ENCODE measurements at regions not wholly inside any gene's neighbourhood (a gene's known extent, or its start where the extent isn't known, plus 50 kb on each side); places are given as distances from the start of the nearest gene placed in this dataset.

DNA sequence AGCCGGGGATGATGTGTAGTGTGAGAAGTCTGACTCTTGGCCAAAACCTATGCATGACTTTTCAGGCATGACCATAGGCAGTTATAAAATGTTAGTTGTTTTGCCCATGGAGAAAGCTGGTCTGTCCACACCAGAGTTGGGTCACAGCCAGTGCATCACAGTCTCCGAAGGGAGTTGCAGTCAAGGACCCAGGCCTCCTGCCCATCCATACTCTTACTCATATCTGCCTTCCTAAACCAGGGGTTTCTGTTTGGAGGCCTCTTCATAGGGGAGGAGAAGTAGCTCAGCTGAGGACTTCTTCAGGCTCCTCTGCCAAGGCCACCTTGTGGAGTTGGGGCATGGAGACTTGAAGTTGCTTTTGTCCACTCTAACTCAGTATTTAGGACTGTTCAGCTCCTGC is 1008.3 kb downstream of the PCDH18 start:
- Histone ChIP-seq H3K27me3 (ENCODE audit: control insufficient read depth in 1 of 2, insufficient read depth in 2 of 2, low read length in 2 of 2) (no peaks in the 10 kb centered on the region), H3K4me3 (ENCODE audit: low read length in 2 of 2) (no peak overlapping the region), H3K9me3 (ENCODE audit: control insufficient read depth in 2 of 2, low read length in 2 of 2) (no peaks in the 10 kb centered on the region), H3K27ac (ENCODE audit: low read length) (no peak overlapping the region), H3K9ac (ENCODE audit: low read length in 2 of 2) (no peak overlapping the region), H3K4me1 (ENCODE audit: control insufficient read depth, insufficient read depth, low read length) (no peaks in the 10 kb centered on the region), H3K36me3 (ENCODE audit: control insufficient read depth in 2 of 2, insufficient read depth in 2 of 2, low read length in 2 of 2) (no peaks in the 10 kb centered on the region)

DNA sequence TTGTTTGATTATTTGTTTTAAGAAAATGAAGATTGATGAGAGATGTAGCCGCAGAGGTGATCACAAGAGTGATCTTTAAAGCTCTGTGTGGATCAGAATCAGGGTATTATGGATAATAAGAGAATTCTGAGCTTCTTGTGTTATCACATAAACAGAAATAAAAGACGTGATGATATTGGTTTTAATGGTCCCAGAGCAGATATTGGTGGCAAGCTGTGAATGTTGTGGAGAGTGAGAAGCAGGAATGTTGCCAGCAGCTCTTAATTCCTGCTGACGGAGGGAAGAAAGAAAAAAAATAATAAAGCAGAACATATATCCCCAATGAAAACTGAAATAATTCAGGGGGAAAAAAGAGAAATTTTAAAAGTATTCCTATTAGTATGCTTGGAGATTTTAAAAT is 1015.9 kb downstream of the PCDH18 start:
- H3K9me3 ChIP-seq (ENCODE audit: control insufficient read depth in 2 of 2, low read length in 2 of 2): no peaks in the 10 kb centered on the region
- no peaks in the 10 kb centered on the region for H3K4me1 ChIP-seq (ENCODE audit: control insufficient read depth, insufficient read depth, low read length)
- no peak overlapping the region for H3K27ac ChIP-seq (ENCODE audit: low read length)
- no peaks in the 10 kb centered on the region for H3K36me3 ChIP-seq (ENCODE audit: control insufficient read depth in 2 of 2, insufficient read depth in 2 of 2, low read length in 2 of 2)
- no peaks in the 10 kb centered on the region for H3K27me3 ChIP-seq (ENCODE audit: control insufficient read depth in 1 of 2, insufficient read depth in 2 of 2, low read length in 2 of 2)
- H3K4me3 ChIP-seq (ENCODE audit: low read length in 2 of 2): no peak overlapping the region
- H3K9ac ChIP-seq (ENCODE audit: low read length in 2 of 2): no peak overlapping the region

DNA sequence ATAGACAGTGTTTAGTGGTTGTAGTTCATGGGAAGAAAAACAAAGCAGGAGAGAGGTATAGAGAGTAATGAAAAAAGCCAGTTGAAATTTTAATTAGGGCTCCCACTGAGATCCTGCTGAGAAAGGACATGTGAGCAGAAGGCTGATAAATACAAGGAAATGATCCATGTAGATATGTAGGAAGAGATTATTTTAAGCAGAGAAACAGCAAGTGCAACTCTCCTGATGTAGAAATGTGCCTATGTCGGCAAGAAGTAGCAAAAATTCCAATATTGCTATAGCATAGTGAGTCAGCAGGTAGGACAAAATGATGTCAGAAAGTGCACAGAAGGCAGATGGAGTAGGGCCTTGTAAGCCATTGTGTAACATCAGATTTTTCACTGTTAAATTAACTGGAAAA is 1027.3 kb downstream of the PCDH18 start:
- no peaks in the 10 kb centered on the region for H3K4me1 ChIP-seq (ENCODE audit: control insufficient read depth, insufficient read depth, low read length)
- H3K9me3 ChIP-seq (ENCODE audit: control insufficient read depth in 2 of 2, low read length in 2 of 2): no peaks in the 10 kb centered on the region
- H3K36me3 ChIP-seq (ENCODE audit: control insufficient read depth in 2 of 2, insufficient read depth in 2 of 2, low read length in 2 of 2): no peaks in the 10 kb centered on the region
- no peak overlapping the region for H3K4me3 ChIP-seq (ENCODE audit: low read length in 2 of 2)
- no peak overlapping the region for H3K9ac ChIP-seq (ENCODE audit: low read length in 2 of 2)
- H3K27me3 ChIP-seq (ENCODE audit: control insufficient read depth in 1 of 2, insufficient read depth in 2 of 2, low read length in 2 of 2): no peaks in the 10 kb centered on the region
- H3K27ac ChIP-seq (ENCODE audit: low read length): no peak overlapping the region

DNA sequence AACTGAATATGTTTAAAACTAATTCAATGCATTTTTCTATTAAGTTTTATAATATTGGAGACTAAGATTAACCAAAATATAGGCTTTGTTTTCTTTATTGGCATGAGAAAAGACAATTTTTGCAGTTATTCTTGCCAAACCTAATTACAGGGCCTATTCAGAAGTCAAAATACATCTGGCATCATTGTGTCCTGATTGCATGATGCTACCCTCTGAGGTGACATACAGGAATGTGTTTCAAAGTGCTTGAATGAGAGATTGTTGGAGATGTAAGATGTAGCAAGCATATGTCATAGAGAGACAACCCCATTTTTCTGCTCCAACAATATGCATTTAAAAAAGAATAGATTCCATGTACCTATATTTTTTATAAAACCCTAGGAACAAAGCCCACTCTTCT is 1036.4 kb downstream of the PCDH18 start:
- no peak overlapping the region for H3K9ac ChIP-seq (ENCODE audit: low read length in 2 of 2)
- no peaks in the 10 kb centered on the region for H3K36me3 ChIP-seq (ENCODE audit: control insufficient read depth in 2 of 2, insufficient read depth in 2 of 2, low read length in 2 of 2)
- H3K9me3 ChIP-seq (ENCODE audit: control insufficient read depth in 2 of 2, low read length in 2 of 2): no peaks in the 10 kb centered on the region
- no peak overlapping the region for H3K27ac ChIP-seq (ENCODE audit: low read length)
- no peaks in the 10 kb centered on the region for H3K27me3 ChIP-seq (ENCODE audit: control insufficient read depth in 1 of 2, insufficient read depth in 2 of 2, low read length in 2 of 2)
- no peaks in the 10 kb centered on the region for H3K4me1 ChIP-seq (ENCODE audit: control insufficient read depth, insufficient read depth, low read length)
- H3K4me3 ChIP-seq (ENCODE audit: low read length in 2 of 2): no peak overlapping the region

DNA sequence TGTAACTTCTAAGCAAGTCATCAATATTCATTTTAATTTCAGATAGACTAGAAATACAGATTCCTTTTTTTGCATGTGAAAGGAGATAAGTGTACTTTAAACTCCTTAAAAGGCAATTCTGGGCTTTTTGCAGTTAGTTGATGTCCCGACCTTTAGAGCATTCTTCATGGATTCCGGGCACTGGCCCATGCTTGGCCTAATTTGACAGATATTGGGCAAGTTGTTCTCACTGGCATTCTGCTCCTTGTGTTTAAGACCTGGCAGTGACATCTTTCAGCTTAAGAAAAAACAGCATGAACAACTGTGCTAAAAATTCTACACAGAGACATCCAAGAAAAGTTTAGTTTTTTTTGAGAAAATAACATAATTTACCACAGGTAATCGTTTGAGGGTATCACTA is 1037.2 kb downstream of the PCDH18 start:
- Histone ChIP-seq H3K27me3 (ENCODE audit: control insufficient read depth in 1 of 2, insufficient read depth in 2 of 2, low read length in 2 of 2) (no peaks in the 10 kb centered on the region), H3K9ac (ENCODE audit: low read length in 2 of 2) (no peak overlapping the region), H3K9me3 (ENCODE audit: control insufficient read depth in 2 of 2, low read length in 2 of 2) (no peaks in the 10 kb centered on the region), H3K27ac (ENCODE audit: low read length) (no peak overlapping the region), H3K4me1 (ENCODE audit: control insufficient read depth, insufficient read depth, low read length) (no peaks in the 10 kb centered on the region), H3K4me3 (ENCODE audit: low read length in 2 of 2) (no peak overlapping the region), H3K36me3 (ENCODE audit: control insufficient read depth in 2 of 2, insufficient read depth in 2 of 2, low read length in 2 of 2) (no peaks in the 10 kb centered on the region)

DNA sequence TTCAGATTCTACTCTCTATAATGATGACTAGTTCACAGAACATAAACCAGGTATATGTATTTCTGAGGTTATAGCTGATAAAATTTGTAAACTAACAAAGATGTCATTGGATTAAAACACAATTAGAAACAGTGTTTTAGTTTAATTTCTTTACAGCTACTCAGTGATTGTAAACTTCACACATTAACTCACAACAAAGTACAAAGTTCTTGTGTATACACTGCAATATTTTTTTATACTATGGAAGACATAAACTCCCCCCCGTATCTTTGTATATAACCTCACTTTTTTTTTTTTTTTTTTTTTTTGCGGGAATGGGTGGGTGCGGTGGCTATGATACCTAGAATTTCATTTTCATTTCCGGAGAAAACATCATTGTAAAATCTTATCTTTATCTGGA is 1043.2 kb downstream of the PCDH18 start:
- Histone ChIP-seq H3K27ac (ENCODE audit: low read length) (no peak overlapping the region), H3K27me3 (ENCODE audit: control insufficient read depth in 1 of 2, insufficient read depth in 2 of 2, low read length in 2 of 2) (no peaks in the 10 kb centered on the region), H3K4me1 (ENCODE audit: control insufficient read depth, insufficient read depth, low read length) (no peaks in the 10 kb centered on the region), H3K4me3 (ENCODE audit: low read length in 2 of 2) (no peak overlapping the region), H3K9me3 (ENCODE audit: control insufficient read depth in 2 of 2, low read length in 2 of 2) (no peaks in the 10 kb centered on the region), H3K9ac (ENCODE audit: low read length in 2 of 2) (no peak overlapping the region), H3K36me3 (ENCODE audit: control insufficient read depth in 2 of 2, insufficient read depth in 2 of 2, low read length in 2 of 2) (no peaks in the 10 kb centered on the region)

DNA sequence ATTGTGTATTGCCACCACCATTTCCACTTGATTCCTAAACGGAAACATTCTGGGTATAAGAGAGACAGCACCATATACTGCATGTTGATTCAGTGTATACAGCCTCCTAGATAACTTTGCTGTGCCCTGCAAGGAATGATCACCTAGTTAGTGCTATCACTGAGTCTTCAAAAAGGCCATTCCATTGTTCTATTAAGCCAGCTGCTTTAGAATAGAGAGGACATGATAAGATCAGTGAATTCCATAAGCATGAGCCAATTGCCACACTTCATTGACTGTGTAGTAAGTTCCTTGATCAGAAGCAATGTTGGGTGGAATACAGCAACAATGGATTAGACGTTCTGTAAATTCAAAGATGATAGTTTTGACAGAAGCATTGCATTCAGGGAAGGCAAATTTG is 1047.3 kb downstream of the PCDH18 start:
- Histone ChIP-seq H3K36me3 (ENCODE audit: control insufficient read depth in 2 of 2, insufficient read depth in 2 of 2, low read length in 2 of 2) (no peaks in the 10 kb centered on the region), H3K4me1 (ENCODE audit: control insufficient read depth, insufficient read depth, low read length) (no peaks in the 10 kb centered on the region), H3K4me3 (ENCODE audit: low read length in 2 of 2) (no peak overlapping the region), H3K9me3 (ENCODE audit: control insufficient read depth in 2 of 2, low read length in 2 of 2) (no peaks in the 10 kb centered on the region), H3K27ac (ENCODE audit: low read length) (no peak overlapping the region), H3K27me3 (ENCODE audit: control insufficient read depth in 1 of 2, insufficient read depth in 2 of 2, low read length in 2 of 2) (no peaks in the 10 kb centered on the region), H3K9ac (ENCODE audit: low read length in 2 of 2) (no peak overlapping the region)

DNA sequence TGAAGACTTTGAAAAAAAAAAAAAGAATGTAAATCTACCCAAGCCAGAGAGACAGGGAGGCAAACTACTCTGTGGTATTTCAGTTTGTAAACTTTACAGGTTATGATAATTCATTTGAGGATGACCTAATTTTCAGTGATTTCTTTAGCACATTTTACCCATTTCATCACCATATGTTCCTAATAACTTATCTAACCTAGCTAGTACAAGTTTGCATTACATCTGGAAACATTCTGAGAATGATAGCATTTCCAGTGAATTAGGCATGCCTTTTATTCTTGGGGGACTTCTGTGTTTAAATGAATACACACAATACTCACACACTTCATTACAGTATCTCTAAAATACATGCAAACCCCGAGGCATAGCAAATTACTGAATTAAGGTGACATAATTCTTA is 1055.5 kb downstream of the PCDH18 start:
- H3K9me3 ChIP-seq (ENCODE audit: control insufficient read depth in 2 of 2, low read length in 2 of 2): no peaks in the 10 kb centered on the region
- no peak overlapping the region for H3K27ac ChIP-seq (ENCODE audit: low read length)
- no peak overlapping the region for H3K9ac ChIP-seq (ENCODE audit: low read length in 2 of 2)
- H3K4me1 ChIP-seq (ENCODE audit: control insufficient read depth, insufficient read depth, low read length): no peaks in the 10 kb centered on the region
- no peaks in the 10 kb centered on the region for H3K36me3 ChIP-seq (ENCODE audit: control insufficient read depth in 2 of 2, insufficient read depth in 2 of 2, low read length in 2 of 2)
- no peaks in the 10 kb centered on the region for H3K27me3 ChIP-seq (ENCODE audit: control insufficient read depth in 1 of 2, insufficient read depth in 2 of 2, low read length in 2 of 2)
- no peak overlapping the region for H3K4me3 ChIP-seq (ENCODE audit: low read length in 2 of 2)

DNA sequence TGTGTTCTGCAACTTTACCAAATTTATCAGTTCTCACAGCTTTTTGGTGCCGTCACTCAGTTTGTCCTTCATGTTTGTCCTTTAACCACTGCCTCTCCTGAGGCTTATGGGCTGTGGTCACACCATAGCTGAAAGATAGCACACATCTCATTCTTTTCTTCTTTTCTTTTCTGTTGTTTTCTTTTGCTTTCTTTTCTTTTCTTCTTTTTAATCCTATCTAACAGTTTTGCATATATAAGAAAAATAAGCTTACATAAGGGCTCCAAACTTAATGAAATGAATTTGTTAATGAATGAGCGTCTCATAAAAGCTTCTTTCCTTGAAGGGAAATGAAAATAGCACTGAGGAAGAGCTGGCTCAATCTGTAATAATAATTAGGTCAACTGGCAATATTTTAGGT is 1061.2 kb downstream of the PCDH18 start:
- Histone ChIP-seq H3K36me3 (ENCODE audit: control insufficient read depth in 2 of 2, insufficient read depth in 2 of 2, low read length in 2 of 2) (no peaks in the 10 kb centered on the region), H3K4me1 (ENCODE audit: control insufficient read depth, insufficient read depth, low read length) (no peaks in the 10 kb centered on the region), H3K27me3 (ENCODE audit: control insufficient read depth in 1 of 2, insufficient read depth in 2 of 2, low read length in 2 of 2) (no peaks in the 10 kb centered on the region), H3K9me3 (ENCODE audit: control insufficient read depth in 2 of 2, low read length in 2 of 2) (peaks cover 0 to 4% of the 10 kb centered on the region in 2 donors), H3K27ac (ENCODE audit: low read length) (no peak overlapping the region), H3K9ac (ENCODE audit: low read length in 2 of 2) (no peak overlapping the region), H3K4me3 (ENCODE audit: low read length in 2 of 2) (no peak overlapping the region)

DNA sequence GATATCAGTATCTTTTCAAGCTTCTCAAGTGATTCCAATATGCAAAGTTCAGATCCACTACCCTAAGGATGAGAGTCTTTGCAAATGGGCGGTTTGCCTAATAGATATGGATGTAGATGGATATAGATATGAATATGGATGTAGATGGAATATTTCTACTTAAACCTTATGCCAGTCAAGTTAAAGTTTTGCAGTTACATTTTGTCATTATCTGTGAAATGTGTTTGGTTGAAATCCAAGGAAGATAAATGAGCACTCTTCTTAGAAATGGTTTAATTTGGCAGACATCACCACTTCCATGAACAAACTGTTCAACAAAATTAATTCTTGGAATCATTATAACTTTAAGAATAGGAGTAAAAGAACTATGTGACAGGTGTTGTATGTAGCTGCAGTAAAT is 1066.6 kb downstream of the PCDH18 start:
- Histone ChIP-seq H3K4me1 (ENCODE audit: control insufficient read depth, insufficient read depth, low read length) (no peaks in the 10 kb centered on the region), H3K4me3 (ENCODE audit: low read length in 2 of 2) (no peak overlapping the region), H3K27me3 (ENCODE audit: control insufficient read depth in 1 of 2, insufficient read depth in 2 of 2, low read length in 2 of 2) (no peaks in the 10 kb centered on the region), H3K9me3 (ENCODE audit: control insufficient read depth in 2 of 2, low read length in 2 of 2) (peaks cover 0 to 4% of the 10 kb centered on the region in 2 donors), H3K9ac (ENCODE audit: low read length in 2 of 2) (no peak overlapping the region), H3K27ac (ENCODE audit: low read length) (no peak overlapping the region), H3K36me3 (ENCODE audit: control insufficient read depth in 2 of 2, insufficient read depth in 2 of 2, low read length in 2 of 2) (no peaks in the 10 kb centered on the region)

DNA sequence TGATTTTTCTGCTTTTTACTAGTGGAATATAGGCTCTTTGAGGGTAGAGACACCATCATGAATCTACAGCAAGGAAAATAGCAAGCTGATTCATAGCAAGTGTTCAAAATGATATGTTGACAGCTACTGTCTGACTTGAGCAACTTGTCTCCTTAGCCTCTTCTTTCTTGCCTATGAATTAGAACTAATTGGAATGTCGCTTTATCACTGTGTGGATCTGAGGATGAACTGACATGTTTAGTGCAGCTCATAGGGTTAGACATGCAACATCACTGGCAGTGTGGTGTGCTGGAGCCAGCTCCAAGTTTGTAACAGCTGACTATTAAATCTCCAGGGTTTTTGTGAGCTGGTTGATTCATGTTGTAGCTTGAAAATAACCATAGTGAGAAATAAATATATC is 1068.4 kb downstream of the PCDH18 start:
- no peak overlapping the region for H3K9ac ChIP-seq (ENCODE audit: low read length in 2 of 2)
- no peaks in the 10 kb centered on the region for H3K27me3 ChIP-seq (ENCODE audit: control insufficient read depth in 1 of 2, insufficient read depth in 2 of 2, low read length in 2 of 2)
- H3K9me3 ChIP-seq (ENCODE audit: control insufficient read depth in 2 of 2, low read length in 2 of 2): peaks cover 0 to 4% of the 10 kb centered on the region in 2 donors
- no peaks in the 10 kb centered on the region for H3K36me3 ChIP-seq (ENCODE audit: control insufficient read depth in 2 of 2, insufficient read depth in 2 of 2, low read length in 2 of 2)
- no peak overlapping the region for H3K27ac ChIP-seq (ENCODE audit: low read length)
- no peak overlapping the region for H3K4me3 ChIP-seq (ENCODE audit: low read length in 2 of 2)
- H3K4me1 ChIP-seq (ENCODE audit: control insufficient read depth, insufficient read depth, low read length): no peaks in the 10 kb centered on the region

DNA sequence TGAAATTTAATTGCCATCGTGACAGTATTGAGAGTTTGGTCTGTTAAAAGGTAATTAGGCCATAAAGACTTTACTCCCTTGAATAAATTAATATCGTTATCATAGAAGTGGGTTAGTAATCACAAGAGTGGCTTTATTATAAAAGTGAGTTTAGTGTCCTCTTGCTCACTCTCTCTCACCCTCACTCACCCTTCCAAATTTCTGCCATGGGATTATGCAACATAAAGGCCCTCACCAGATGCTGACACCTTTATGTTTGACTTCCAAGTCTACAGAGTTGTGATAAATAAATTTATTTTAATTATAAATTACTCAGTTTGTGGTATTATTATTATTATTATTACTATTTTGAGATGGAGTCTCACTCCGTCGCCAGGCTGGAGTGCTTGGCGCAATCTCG is 1070.8 kb downstream of the PCDH18 start:
- Histone ChIP-seq H3K27me3 (ENCODE audit: control insufficient read depth in 1 of 2, insufficient read depth in 2 of 2, low read length in 2 of 2) (no peaks in the 10 kb centered on the region), H3K9me3 (ENCODE audit: control insufficient read depth in 2 of 2, low read length in 2 of 2) (no peaks in the 10 kb centered on the region), H3K36me3 (ENCODE audit: control insufficient read depth in 2 of 2, insufficient read depth in 2 of 2, low read length in 2 of 2) (no peaks in the 10 kb centered on the region), H3K27ac (ENCODE audit: low read length) (no peak overlapping the region), H3K9ac (ENCODE audit: low read length in 2 of 2) (no peak overlapping the region), H3K4me3 (ENCODE audit: low read length in 2 of 2) (no peak overlapping the region), H3K4me1 (ENCODE audit: control insufficient read depth, insufficient read depth, low read length) (no peaks in the 10 kb centered on the region)

All from stomach smooth muscle (tissue), 2 donors.